Prostate gland (tissue), 2 donors: ENCODE measurements at regions not wholly inside any gene's neighbourhood (a gene's known extent, or its start where the extent isn't known, plus 50 kb on each side); places are given as distances from the start of the nearest gene placed in this dataset.

ENCODE experiments used
- POLR2A ChIP-seq: fragments of 450-650 bp; IDR thresholded peaks from one replicate; pipeline ENCODE4 v1.6.1; 2016; ENCODE audit warnings: antibody characterized with exemption, mild to moderate bottlenecking
- TF ChIP-seq, protein P1 (sequence below), 4 experiments: fragments of 200-600 bp in 2 of 4; fragments of 450-650 bp in 2 of 4; sonication (generic) in 2 of 4; IDR thresholded peaks; 1 replicate in 3 of 4; 2 replicates in 1 of 4; pipeline ENCODE4 v1.5.1; 2016 to 2019; ENCODE audit warnings: antibody characterized with exemption in 4 of 4, mild to moderate bottlenecking in 2 of 4, moderate library complexity in 2 of 4

DNA sequence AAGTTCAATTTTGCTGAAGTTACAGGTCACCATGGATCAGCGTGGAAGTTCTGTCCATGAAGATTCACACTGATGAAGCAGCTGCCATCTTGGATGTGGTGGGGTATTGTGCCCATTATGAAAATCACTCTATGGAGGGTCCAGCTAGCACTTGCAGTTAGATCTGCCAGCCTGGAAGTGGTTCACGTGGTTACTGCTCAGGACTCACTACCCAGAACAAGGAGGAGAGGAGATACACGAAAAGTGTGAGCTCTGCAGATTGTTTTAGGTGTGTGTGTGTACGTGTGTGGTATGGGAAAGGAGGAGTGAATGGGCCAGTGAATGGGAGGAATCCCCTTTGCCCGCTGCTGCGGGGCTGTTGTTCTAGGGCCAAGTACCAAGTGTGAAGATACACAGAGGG, 333.4 kb downstream of the MAF start:
- TF ChIP-seq POLR2A = no peak
- TF ChIP-seq, protein P1, sequence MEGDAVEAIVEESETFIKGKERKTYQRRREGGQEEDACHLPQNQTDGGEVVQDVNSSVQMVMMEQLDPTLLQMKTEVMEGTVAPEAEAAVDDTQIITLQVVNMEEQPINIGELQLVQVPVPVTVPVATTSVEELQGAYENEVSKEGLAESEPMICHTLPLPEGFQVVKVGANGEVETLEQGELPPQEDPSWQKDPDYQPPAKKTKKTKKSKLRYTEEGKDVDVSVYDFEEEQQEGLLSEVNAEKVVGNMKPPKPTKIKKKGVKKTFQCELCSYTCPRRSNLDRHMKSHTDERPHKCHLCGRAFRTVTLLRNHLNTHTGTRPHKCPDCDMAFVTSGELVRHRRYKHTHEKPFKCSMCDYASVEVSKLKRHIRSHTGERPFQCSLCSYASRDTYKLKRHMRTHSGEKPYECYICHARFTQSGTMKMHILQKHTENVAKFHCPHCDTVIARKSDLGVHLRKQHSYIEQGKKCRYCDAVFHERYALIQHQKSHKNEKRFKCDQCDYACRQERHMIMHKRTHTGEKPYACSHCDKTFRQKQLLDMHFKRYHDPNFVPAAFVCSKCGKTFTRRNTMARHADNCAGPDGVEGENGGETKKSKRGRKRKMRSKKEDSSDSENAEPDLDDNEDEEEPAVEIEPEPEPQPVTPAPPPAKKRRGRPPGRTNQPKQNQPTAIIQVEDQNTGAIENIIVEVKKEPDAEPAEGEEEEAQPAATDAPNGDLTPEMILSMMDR (IDR thresholded peaks at IDR 0.05) = no peak
